ENCODE measurements at regions not wholly inside any gene's neighbourhood (a gene's known extent, or its start where the extent isn't known, plus 50 kb on each side); places are given as distances from the start of the nearest gene placed in this dataset.

DNA sequence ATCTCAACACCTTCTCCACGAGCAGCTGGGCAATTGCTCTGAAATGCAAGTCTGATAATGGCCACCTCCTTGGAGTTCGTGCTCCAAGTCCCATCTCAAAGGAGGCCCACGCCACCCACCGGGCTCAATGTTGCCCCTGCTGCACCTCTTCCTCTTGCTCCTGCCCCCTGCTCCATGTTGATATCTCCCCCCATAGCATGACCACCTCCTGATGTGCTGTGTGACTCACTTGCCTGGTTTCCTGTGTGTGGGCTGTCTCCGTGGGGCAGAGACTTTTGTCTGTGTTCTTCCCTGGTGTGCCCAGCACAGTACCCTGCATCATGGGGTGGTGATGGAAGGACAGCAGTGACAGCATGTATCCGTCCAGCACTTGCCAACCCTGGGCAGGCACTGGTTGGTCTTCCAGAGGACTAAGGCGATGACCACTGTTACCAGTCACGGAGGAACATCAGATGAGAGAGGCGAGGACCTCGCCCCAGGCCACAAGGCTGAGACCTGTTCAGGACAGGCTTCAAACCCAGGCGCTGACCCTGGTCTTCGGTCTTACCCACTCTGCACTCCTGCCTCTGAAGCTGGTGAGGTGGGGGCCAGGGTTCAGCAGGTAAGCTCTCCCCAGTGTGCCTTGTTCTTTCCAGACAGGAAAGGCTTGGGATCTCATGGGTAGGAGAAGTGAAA is 104.6 kb upstream of the LRPAP1 start:
- TF ChIP-seq POLR2AphosphoS5 (IDR thresholded peaks at IDR 0.05) = no peak
- TF ChIP-seq, protein P1, sequence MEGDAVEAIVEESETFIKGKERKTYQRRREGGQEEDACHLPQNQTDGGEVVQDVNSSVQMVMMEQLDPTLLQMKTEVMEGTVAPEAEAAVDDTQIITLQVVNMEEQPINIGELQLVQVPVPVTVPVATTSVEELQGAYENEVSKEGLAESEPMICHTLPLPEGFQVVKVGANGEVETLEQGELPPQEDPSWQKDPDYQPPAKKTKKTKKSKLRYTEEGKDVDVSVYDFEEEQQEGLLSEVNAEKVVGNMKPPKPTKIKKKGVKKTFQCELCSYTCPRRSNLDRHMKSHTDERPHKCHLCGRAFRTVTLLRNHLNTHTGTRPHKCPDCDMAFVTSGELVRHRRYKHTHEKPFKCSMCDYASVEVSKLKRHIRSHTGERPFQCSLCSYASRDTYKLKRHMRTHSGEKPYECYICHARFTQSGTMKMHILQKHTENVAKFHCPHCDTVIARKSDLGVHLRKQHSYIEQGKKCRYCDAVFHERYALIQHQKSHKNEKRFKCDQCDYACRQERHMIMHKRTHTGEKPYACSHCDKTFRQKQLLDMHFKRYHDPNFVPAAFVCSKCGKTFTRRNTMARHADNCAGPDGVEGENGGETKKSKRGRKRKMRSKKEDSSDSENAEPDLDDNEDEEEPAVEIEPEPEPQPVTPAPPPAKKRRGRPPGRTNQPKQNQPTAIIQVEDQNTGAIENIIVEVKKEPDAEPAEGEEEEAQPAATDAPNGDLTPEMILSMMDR (IDR thresholded peaks at IDR 0.05) = no peak
- TF ChIP-seq EP300 (IDR thresholded peaks at IDR 0.05) = no peak
- no peak for TF ChIP-seq POLR2A (IDR thresholded peaks at IDR 0.05)

Measured in sigmoid colon (tissue), 4 donors.